HCT116 (cell line): ENCODE measurements at regions not wholly inside any gene's neighbourhood (a gene's known extent, or its start where the extent isn't known, plus 50 kb on each side); places are given as distances from the start of the nearest gene placed in this dataset.

Source experiments
- ATAC-seq: fragments of 200-7000 bp; cut with Tn5 transposase; 2 replicates; pipeline ENCODE4 v1.9.1; 2020; ENCODE audit warnings: mild to moderate bottlenecking, moderate library complexity
- BruUV-seq: library from RNA; stranded (reverse); fragments of 400-500 nt; replicated peaks from 2 replicates; lab custom pipeline; 2021; lab: Mats Ljungman, UMichigan
- CTCF ChIA-PET: fragments of 300-600 bp; sonication (Branson Sonifier 250); formaldehyde crosslinking; loops from one replicate; lab custom pipeline; 2021; ENCODE audit warnings: antibody characterized with exemption; lab: Charles Lee
- POLR2A ChIA-PET: fragments of 300-600, 350-600 bp; sonication (Branson Sonifier 250); formaldehyde crosslinking; loops from one replicate; lab custom pipeline; 2021; ENCODE audit warnings: antibody characterized with exemption; lab: Charles Lee
- RAD21 ChIA-PET, 2 experiments: fragments of 300-600 bp; sonication (Branson Sonifier 250); formaldehyde crosslinking; loops; one replicate each; lab custom pipeline; 2023; ENCODE audit warnings: low total read pairs in 2 of 2; ENCODE audit not compliant: uncharacterized antibody in 2 of 2, unreplicated experiment in 2 of 2, low non-redundant PET in 1 of 2; lab: Charles Lee
- DNase-seq: peaks from one replicate; pipeline ENCODE4 v3.0.0-alpha.2; 2010; ENCODE audit warnings: low read depth, low spot score
- H2AFZ ChIP-seq: fragments of 200-600 bp; shearing (Covaris generic), sonication (generic); 2 replicates; pipeline ENCODE4 v1.6.1; 2017; ENCODE audit warnings: low read depth, mixed run types, mixed read lengths, antibody characterized with exemption, low read length; ENCODE audit not compliant: poor library complexity, severe bottlenecking
- H3K27ac ChIP-seq: 2 replicates; pipeline ENCODE4 v1.5.1; 2012; ENCODE audit warnings: low read depth, low read length
- H3K27me3 ChIP-seq: fragments of 200-600 bp; sonication (generic); 2 replicates; pipeline ENCODE4 v1.6.1; 2016; ENCODE audit warnings: mixed run types, low read length, mixed read lengths; ENCODE audit not compliant: insufficient read depth
- H3K36me3 ChIP-seq, 2 experiments: fragments of 200-500 bp in 1 of 2; fragments of 200-600 bp in 1 of 2; sonication (Bioruptor generic) in 1 of 2; sonication (generic) in 1 of 2; 2 replicates each; pipeline versions ENCODE4 v1.5.1 to v1.6.1; 2014 to 2016; ENCODE audit warnings: low read length in 2 of 2, inconsistent platforms in 1 of 2, mixed read lengths in 1 of 2, mixed run types in 1 of 2; ENCODE audit not compliant: insufficient read depth in 2 of 2, control insufficient read depth in 1 of 2
- H3K4me1 ChIP-seq, 2 experiments: fragments of 200-600 bp in 1 of 2; sonication (generic) in 1 of 2; 2 replicates each; pipeline versions ENCODE4 v1.5.1 to v1.6.1; 2012 to 2017; ENCODE audit warnings: low read length in 2 of 2, inconsistent platforms in 1 of 2, mild to moderate bottlenecking in 1 of 2, mixed read lengths in 1 of 2, mixed run types in 1 of 2, moderate library complexity in 1 of 2; ENCODE audit not compliant: insufficient read depth in 2 of 2, control insufficient read depth in 1 of 2
- H3K4me2 ChIP-seq: fragments of 200-600 bp; sonication (generic); 2 replicates; pipeline ENCODE4 v1.6.1; 2017; ENCODE audit warnings: mixed run types, low read length, mixed read lengths
- H3K4me3 ChIP-seq, 2 experiments: fragments of 200-600 bp in 1 of 2; sonication (generic) in 1 of 2; replicated peaks in 1 of 2; 2 replicates each; pipeline ENCODE4 v1.5.1; 2011 to 2016; ENCODE audit warnings: low read length in 2 of 2, control low read depth in 1 of 2, low read depth in 1 of 2, mild to moderate bottlenecking in 1 of 2, mixed read lengths in 1 of 2, mixed run types in 1 of 2
- H3K79me2 ChIP-seq: fragments of 200-600 bp; sonication (generic); 2 replicates; pipeline ENCODE4 v1.6.1; 2017; ENCODE audit warnings: mild to moderate bottlenecking, mixed run types, low read length, moderate library complexity, mixed read lengths; ENCODE audit not compliant: insufficient read depth
- H3K9ac ChIP-seq: fragments of 200-600 bp; sonication (generic); 2 replicates; pipeline ENCODE4 v1.6.1; 2016; ENCODE audit warnings: low read length, mixed read lengths
- H3K9me2 ChIP-seq: fragments of 200-600 bp; sonication (generic), shearing (Covaris generic); 2 replicates; pipeline ENCODE4 v1.6.1; 2017; ENCODE audit warnings: mixed run types, mild to moderate bottlenecking, moderate library complexity; ENCODE audit not compliant: insufficient read depth
- H3K9me3 ChIP-seq, 2 experiments: fragments of 200-500 bp in 1 of 2; fragments of 200-600 bp in 1 of 2; sonication (Bioruptor generic) in 1 of 2; sonication (generic) in 1 of 2; 2 replicates each; pipeline ENCODE4 v1.6.1; 2014 to 2017; ENCODE audit warnings: low read length in 2 of 2, mixed read lengths in 2 of 2, inconsistent platforms in 1 of 2, low read depth in 1 of 2, mild to moderate bottlenecking in 1 of 2, mixed run types in 1 of 2, moderate library complexity in 1 of 2; ENCODE audit not compliant: control insufficient read depth in 1 of 2, insufficient read depth in 1 of 2
- H4K20me1 ChIP-seq: fragments of 200-600 bp; sonication (generic), shearing (Covaris generic); 2 replicates; pipeline ENCODE4 v1.6.1; 2017; ENCODE audit warnings: mixed run types, mild to moderate bottlenecking, moderate library complexity; ENCODE audit not compliant: insufficient read depth
- CBX3 ChIP-seq: IDR thresholded peaks from 2 replicates; pipeline ENCODE4 v1.6.1; 2012; ENCODE audit warnings: low read depth
- CEBPB ChIP-seq: IDR thresholded peaks from 2 replicates; pipeline ENCODE4 v1.6.1; 2012; ENCODE audit warnings: low read depth
- EGR1 ChIP-seq: IDR thresholded peaks from 2 replicates; pipeline ENCODE4 v1.6.1; 2012; ENCODE audit warnings: low read depth
- ELF1 ChIP-seq: IDR thresholded peaks from 2 replicates; pipeline ENCODE4 v1.6.1; 2012; ENCODE audit warnings: low read depth, borderline replicate concordance
- EZH2 ChIP-seq: fragments of 200-600 bp; sonication (generic); IDR thresholded peaks from 2 replicates; pipeline ENCODE4 v1.6.1; 2017; ENCODE audit warnings: antibody characterized with exemption, mixed run types
- FOSL1 ChIP-seq: IDR thresholded peaks from 2 replicates; pipeline ENCODE4 v1.6.1; 2012; ENCODE audit warnings: low read depth
- JUND ChIP-seq: IDR thresholded peaks from 2 replicates; pipeline ENCODE4 v1.6.1; 2012
- RAD21 ChIP-seq: IDR thresholded peaks from 2 replicates; pipeline ENCODE4 v1.6.1; 2012; ENCODE audit warnings: low read depth, mild to moderate bottlenecking
- SIN3A ChIP-seq: IDR thresholded peaks from 2 replicates; pipeline ENCODE4 v1.6.1; 2012; ENCODE audit warnings: low read depth
- SP1 ChIP-seq: IDR thresholded peaks from 2 replicates; pipeline ENCODE4 v1.6.1; 2012; ENCODE audit warnings: low read depth
- SRF ChIP-seq: IDR thresholded peaks from 2 replicates; pipeline ENCODE4 v1.6.1; 2012; ENCODE audit warnings: low read depth
- YY1 ChIP-seq: IDR thresholded peaks from 2 replicates; pipeline ENCODE4 v1.6.1; 2011; ENCODE audit warnings: low read length, low read depth, moderate library complexity, mild to moderate bottlenecking; ENCODE audit not compliant: insufficient replicate concordance; ENCODE audit errors: extremely low read depth
- ZNF274 ChIP-seq: fragments of 200-500 bp; sonication (Bioruptor generic); IDR thresholded peaks from 2 replicates; pipeline ENCODE4 v1.6.1; 2014; ENCODE audit warnings: mild to moderate bottlenecking, low read depth, low read length, inconsistent platforms
- intact Hi-C: fragments of 100-400 bp; cut with micrococcal nuclease; formaldehyde crosslinking; loops from 2 replicates; pipeline ENCODE4 v1.10.0; 2022
- TF ChIP-seq, protein P1 (sequence below): IDR thresholded peaks from 2 replicates; pipeline ENCODE4 v1.6.1; 2011; ENCODE audit warnings: mild to moderate bottlenecking, low read length, moderate library complexity; ENCODE audit not compliant: insufficient replicate concordance; ENCODE audit errors: extremely low read depth
- TF ChIP-seq, protein P2 (sequence below): IDR thresholded peaks from 2 replicates; pipeline ENCODE4 v1.6.1; 2012; ENCODE audit warnings: low read depth
- TF ChIP-seq, protein P3 (sequence below): IDR thresholded peaks from 2 replicates; pipeline ENCODE4 v1.6.1; 2012

DNA sequence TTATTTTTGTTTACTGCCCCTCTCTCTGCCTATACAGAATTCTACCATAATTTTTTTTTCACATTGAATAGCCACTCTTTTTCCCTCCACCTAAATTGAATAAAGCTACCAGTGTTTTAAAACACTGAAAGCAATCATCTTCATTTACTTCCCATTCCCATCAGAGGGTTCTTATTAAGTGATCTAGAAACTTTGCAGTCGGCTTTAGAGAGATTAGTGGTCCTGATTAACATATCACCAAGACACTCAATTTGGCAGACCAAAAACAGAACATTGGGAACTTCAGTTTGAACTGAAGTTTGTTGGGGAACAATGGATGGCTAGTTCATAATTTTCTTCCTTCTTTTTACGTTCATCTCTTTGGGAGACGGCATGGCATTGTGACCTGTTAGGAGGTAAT lies 249.5 kb downstream of the CBLN4 start:
- H3K27ac ChIP-seq: no peak overlapping the region
- no peak for ATAC-seq
- no peaks in the 10 kb centered on the region for H4K20me1 ChIP-seq
- H3K27me3 ChIP-seq: no peaks in the 10 kb centered on the region
- intact Hi-C loops: no loop called here
- no peaks in the 10 kb centered on the region for H3K79me2 ChIP-seq
- TF ChIP-seq SP1 (no peak), SRF (no peak), ZNF274 (no peak), RAD21 (no peak), CBX3 (no peak), SIN3A (no peak)
- TF ChIP-seq, protein P1, sequence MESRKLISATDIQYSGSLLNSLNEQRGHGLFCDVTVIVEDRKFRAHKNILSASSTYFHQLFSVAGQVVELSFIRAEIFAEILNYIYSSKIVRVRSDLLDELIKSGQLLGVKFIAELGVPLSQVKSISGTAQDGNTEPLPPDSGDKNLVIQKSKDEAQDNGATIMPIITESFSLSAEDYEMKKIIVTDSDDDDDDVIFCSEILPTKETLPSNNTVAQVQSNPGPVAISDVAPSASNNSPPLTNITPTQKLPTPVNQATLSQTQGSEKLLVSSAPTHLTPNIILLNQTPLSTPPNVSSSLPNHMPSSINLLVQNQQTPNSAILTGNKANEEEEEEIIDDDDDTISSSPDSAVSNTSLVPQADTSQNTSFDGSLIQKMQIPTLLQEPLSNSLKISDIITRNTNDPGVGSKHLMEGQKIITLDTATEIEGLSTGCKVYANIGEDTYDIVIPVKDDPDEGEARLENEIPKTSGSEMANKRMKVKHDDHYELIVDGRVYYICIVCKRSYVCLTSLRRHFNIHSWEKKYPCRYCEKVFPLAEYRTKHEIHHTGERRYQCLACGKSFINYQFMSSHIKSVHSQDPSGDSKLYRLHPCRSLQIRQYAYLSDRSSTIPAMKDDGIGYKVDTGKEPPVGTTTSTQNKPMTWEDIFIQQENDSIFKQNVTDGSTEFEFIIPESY: no peak
- TF ChIP-seq, all 23 proteins: peak for 0
- ChIA-PET POLR2A (no interaction called here), RAD21 (no interaction called here), CTCF (no interaction called here)
- H2AFZ ChIP-seq: no peak overlapping the region
- no peak overlapping the region for H3K4me3 ChIP-seq
- H3K36me3 ChIP-seq: no peaks in the 10 kb centered on the region
- DNase-seq: no peak
- no peak overlapping the region for H3K9ac ChIP-seq
- H3K4me2 ChIP-seq: no peak overlapping the region
- H3K9me3 ChIP-seq: peaks cover 12 to 20% of the 10 kb centered on the region in 2 experiments; a peak in 3 of 4 replicates
- no TSS peak for BruUV-seq
- H3K4me1 ChIP-seq: no peaks in the 10 kb centered on the region
- no peaks in the 10 kb centered on the region for H3K9me2 ChIP-seq

DNA sequence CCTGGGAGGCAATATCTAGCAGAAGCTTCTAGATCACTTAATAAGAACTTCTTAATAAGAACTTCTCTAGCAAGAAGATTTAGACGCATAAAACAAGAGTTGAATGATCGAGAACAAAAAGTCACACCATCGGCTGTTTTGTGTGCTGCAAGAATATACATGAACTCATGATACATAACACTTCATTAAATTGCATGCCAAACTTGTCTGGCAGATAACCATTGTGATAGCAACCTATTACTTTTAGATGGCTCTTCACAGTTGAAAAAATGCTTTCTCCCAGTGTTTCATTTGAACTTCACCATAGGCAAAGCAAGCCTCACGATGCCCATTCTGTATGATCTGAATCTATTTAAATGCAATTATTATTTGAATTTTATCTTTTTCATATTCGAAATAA lies 249.9 kb downstream of the CBLN4 start:
- ATAC-seq: no peak
- no peak for DNase-seq
- Histone ChIP-seq H3K9ac (no peak overlapping the region), H3K9me3 (peaks cover 12 to 20% of the 10 kb centered on the region in 2 experiments; a peak in 3 of 4 replicates), H3K4me2 (no peak overlapping the region), H3K4me3 (no peak overlapping the region), H2AFZ (no peak overlapping the region), H3K36me3 (no peaks in the 10 kb centered on the region), H3K79me2 (no peaks in the 10 kb centered on the region), H3K9me2 (no peaks in the 10 kb centered on the region), H3K4me1 (no peaks in the 10 kb centered on the region), H3K27ac (no peak overlapping the region), H3K27me3 (no peaks in the 10 kb centered on the region), H4K20me1 (no peaks in the 10 kb centered on the region)
- intact Hi-C loops: no loop called here
- BruUV-seq: no TSS peak
- RAD21 ChIA-PET: no interaction called here
- CTCF ChIA-PET: no interaction called here
- POLR2A ChIA-PET: no interaction called here
- no peak for TF ChIP-seq CBX3
- TF ChIP-seq JUND: no peak
- TF ChIP-seq CEBPB: no peak
- TF ChIP-seq EGR1: no peak
- no peak for TF ChIP-seq YY1
- no peak for TF ChIP-seq ELF1
- TF ChIP-seq, protein P2, sequence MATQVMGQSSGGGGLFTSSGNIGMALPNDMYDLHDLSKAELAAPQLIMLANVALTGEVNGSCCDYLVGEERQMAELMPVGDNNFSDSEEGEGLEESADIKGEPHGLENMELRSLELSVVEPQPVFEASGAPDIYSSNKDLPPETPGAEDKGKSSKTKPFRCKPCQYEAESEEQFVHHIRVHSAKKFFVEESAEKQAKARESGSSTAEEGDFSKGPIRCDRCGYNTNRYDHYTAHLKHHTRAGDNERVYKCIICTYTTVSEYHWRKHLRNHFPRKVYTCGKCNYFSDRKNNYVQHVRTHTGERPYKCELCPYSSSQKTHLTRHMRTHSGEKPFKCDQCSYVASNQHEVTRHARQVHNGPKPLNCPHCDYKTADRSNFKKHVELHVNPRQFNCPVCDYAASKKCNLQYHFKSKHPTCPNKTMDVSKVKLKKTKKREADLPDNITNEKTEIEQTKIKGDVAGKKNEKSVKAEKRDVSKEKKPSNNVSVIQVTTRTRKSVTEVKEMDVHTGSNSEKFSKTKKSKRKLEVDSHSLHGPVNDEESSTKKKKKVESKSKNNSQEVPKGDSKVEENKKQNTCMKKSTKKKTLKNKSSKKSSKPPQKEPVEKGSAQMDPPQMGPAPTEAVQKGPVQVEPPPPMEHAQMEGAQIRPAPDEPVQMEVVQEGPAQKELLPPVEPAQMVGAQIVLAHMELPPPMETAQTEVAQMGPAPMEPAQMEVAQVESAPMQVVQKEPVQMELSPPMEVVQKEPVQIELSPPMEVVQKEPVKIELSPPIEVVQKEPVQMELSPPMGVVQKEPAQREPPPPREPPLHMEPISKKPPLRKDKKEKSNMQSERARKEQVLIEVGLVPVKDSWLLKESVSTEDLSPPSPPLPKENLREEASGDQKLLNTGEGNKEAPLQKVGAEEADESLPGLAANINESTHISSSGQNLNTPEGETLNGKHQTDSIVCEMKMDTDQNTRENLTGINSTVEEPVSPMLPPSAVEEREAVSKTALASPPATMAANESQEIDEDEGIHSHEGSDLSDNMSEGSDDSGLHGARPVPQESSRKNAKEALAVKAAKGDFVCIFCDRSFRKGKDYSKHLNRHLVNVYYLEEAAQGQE: no peak
- TF ChIP-seq, protein P3, sequence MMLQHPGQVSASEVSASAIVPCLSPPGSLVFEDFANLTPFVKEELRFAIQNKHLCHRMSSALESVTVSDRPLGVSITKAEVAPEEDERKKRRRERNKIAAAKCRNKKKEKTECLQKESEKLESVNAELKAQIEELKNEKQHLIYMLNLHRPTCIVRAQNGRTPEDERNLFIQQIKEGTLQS: no peak
- TF ChIP-seq EZH2: no peak
- no peak for TF ChIP-seq FOSL1
